A549 (cell line): ENCODE measurements at regions not wholly inside any gene's neighbourhood (a gene's known extent, or its start where the extent isn't known, plus 50 kb on each side); places are given as distances from the start of the nearest gene placed in this dataset.

ENCODE experiments used
- ATAC-seq, 2 experiments: fragments of 200-7000 bp in 1 of 2; fragments of >200 bp in 1 of 2; cut with Nextera tagmentation in 1 of 2; cut with Tn5 transposase in 1 of 2; 3 replicates each; pipeline versions ENCODE4 v1.8.0 to v1.9.1; 2018 to 2020; ENCODE audit warnings: mild to moderate bottlenecking in 1 of 2, moderate library complexity in 1 of 2
- CTCF ChIA-PET: fragments of 300-600 bp; sonication (Branson Sonifier 250); formaldehyde crosslinking; extraction: SDS; loops from one replicate; lab custom pipeline; 2021; ENCODE audit warnings: antibody characterized with exemption, inconsistent platforms; lab: Yijun Ruan, JAX
- POLR2A ChIA-PET: fragments of 350-600 bp; formaldehyde crosslinking; extraction: SDS; loops from one replicate; lab custom pipeline; 2021; ENCODE audit warnings: antibody characterized with exemption, inconsistent platforms; lab: Yijun Ruan, JAX
- DNase-seq, 2 experiments: peaks; one replicate each; pipeline versions ENCODE4 v3.0.0 to v3.0.0-alpha.2; 2011 to 2016; ENCODE audit warnings: low read depth in 1 of 2, low spot score in 1 of 2
- FAIRE-seq: peaks from 2 replicates; lab custom pipeline; 2011; peaks lifted over from hg19 to GRCh38; lab: Jason Lieb, UNC
- H3K27ac ChIP-seq, 2 experiments: fragments of >200 bp; sonication (Bioruptor Twin); formaldehyde crosslinking; 3 replicates each; pipeline ENCODE4 v1.5.1; 2016 to 2017
- H3K4me1 ChIP-seq: fragments of >200 bp; sonication (Bioruptor Twin); formaldehyde crosslinking; 3 replicates; pipeline ENCODE4 v1.6.1; 2016
- H3K4me2 ChIP-seq: fragments of >200 bp; sonication (Bioruptor Twin); formaldehyde crosslinking; 3 replicates; pipeline ENCODE4 v1.6.1; 2016
- H3K4me3 ChIP-seq: fragments of >200 bp; sonication (Bioruptor Twin); formaldehyde crosslinking; 3 replicates; pipeline ENCODE4 v1.5.1; 2016
- H3K9me3 ChIP-seq: fragments of >200 bp; sonication (Bioruptor Twin); formaldehyde crosslinking; 3 replicates; pipeline ENCODE4 v1.6.1; 2016
- BHLHE40 ChIP-seq: IDR thresholded peaks from 2 replicates; pipeline ENCODE4 v1.6.1; 2012; ENCODE audit warnings: low read depth, low read length, inconsistent platforms
- CHD4 ChIP-seq: fragments of 200-600 bp; sonication (generic); IDR thresholded peaks from 2 replicates; pipeline ENCODE4 v1.6.1; 2016; ENCODE audit warnings: antibody characterized with exemption, mild to moderate bottlenecking, borderline replicate concordance
- EHF ChIP-seq: fragments of 250-450 bp; sonication (Bioruptor Pico); IDR thresholded peaks from 2 replicates; pipeline ENCODE4 v1.5.0; 2020; ENCODE audit warnings: mild to moderate bottlenecking
- EP300 ChIP-seq, 2 experiments: fragments of >200 bp; sonication (Bioruptor Twin); formaldehyde crosslinking; IDR thresholded peaks; 2 replicates in 1 of 2; 3 replicates in 1 of 2; pipeline ENCODE4 v1.6.1; 2016 to 2017
- ESRRA ChIP-seq: fragments of 150-350 bp; IDR thresholded peaks from 2 replicates; pipeline ENCODE4 v1.6.1; 2014; ENCODE audit warnings: mild to moderate bottlenecking, low read length, borderline replicate concordance
- FOSB ChIP-seq: fragments of 250-450 bp; sonication (Bioruptor Pico); IDR thresholded peaks from 2 replicates; pipeline ENCODE4 v1.5.0; 2020; ENCODE audit warnings: mild to moderate bottlenecking, moderate library complexity
- FOSL2 ChIP-seq, 2 experiments: fragments of 450-650 bp in 1 of 2; fragments of >200 bp in 1 of 2; sonication (Bioruptor Twin) in 1 of 2; formaldehyde crosslinking; IDR thresholded peaks; 2 replicates each; pipeline versions ENCODE4 v1.5.0 to v1.6.1; 2016 to 2020; ENCODE audit warnings: mild to moderate bottlenecking in 1 of 2, moderate library complexity in 1 of 2
- HES2 ChIP-seq: fragments of >200 bp; sonication (Bioruptor Twin); formaldehyde crosslinking; IDR thresholded peaks from 2 replicates; pipeline ENCODE4 v1.6.1; 2016
- HEYL ChIP-seq: fragments of 250-450 bp; sonication (Bioruptor Pico); IDR thresholded peaks from 2 replicates; pipeline ENCODE4 v1.8.0; 2021; ENCODE audit warnings: mild to moderate bottlenecking, moderate library complexity
- HMGXB4 ChIP-seq: fragments of 250-450 bp; sonication (Bioruptor Pico); IDR thresholded peaks from 2 replicates; pipeline ENCODE4 v1.5.0; 2021; ENCODE audit warnings: mild to moderate bottlenecking, moderate library complexity, borderline replicate concordance
- HOXB5 ChIP-seq: fragments of 250-450 bp; sonication (Bioruptor Pico); IDR thresholded peaks from 2 replicates; pipeline ENCODE4 v1.5.0; 2020; ENCODE audit warnings: mild to moderate bottlenecking, moderate library complexity
- JUNB ChIP-seq: fragments of >200 bp; sonication (Bioruptor Twin); formaldehyde crosslinking; IDR thresholded peaks from 2 replicates; pipeline ENCODE4 v1.6.1; 2016
- KDM5A ChIP-seq: fragments of 200-600 bp; sonication (generic); IDR thresholded peaks from 2 replicates; pipeline ENCODE4 v1.6.1; 2016; ENCODE audit warnings: antibody characterized with exemption, mild to moderate bottlenecking
- MAFK ChIP-seq: fragments of 450-650 bp; IDR thresholded peaks from 2 replicates; pipeline ENCODE4 v1.6.1; 2014; ENCODE audit not compliant: partially characterized antibody
- MAX ChIP-seq: IDR thresholded peaks from 2 replicates; pipeline ENCODE4 v1.6.1; 2012
- NR3C1 ChIP-seq: fragments of >200 bp; sonication (Bioruptor Twin); formaldehyde crosslinking; IDR thresholded peaks from 3 replicates; pipeline ENCODE4 v1.6.1; 2017
- REST ChIP-seq: fragments of 200-600 bp; sonication (generic); IDR thresholded peaks from 2 replicates; pipeline ENCODE4 v1.6.1; 2016; ENCODE audit warnings: antibody characterized with exemption, mild to moderate bottlenecking, moderate library complexity
- RFX5 ChIP-seq: fragments of 450-650 bp; IDR thresholded peaks from 2 replicates; pipeline ENCODE4 v1.7.1; 2014; ENCODE audit warnings: antibody characterized with exemption, mild to moderate bottlenecking, moderate library complexity
- RNF2 ChIP-seq: fragments of 200-600 bp; sonication (generic); IDR thresholded peaks from 2 replicates; pipeline ENCODE4 v1.6.1; 2016; ENCODE audit warnings: low read depth, mild to moderate bottlenecking, antibody characterized with exemption, moderate library complexity, borderline replicate concordance
- ZFP36 ChIP-seq: fragments of 450-650 bp; IDR thresholded peaks from 2 replicates; pipeline ENCODE4 v1.6.1; 2014; ENCODE audit warnings: borderline replicate concordance; ENCODE audit not compliant: partially characterized antibody
- ZSCAN20 ChIP-seq: fragments of 250-450 bp; sonication (Bioruptor Pico); IDR thresholded peaks from 2 replicates; pipeline ENCODE4 v1.8.0; 2022; ENCODE audit warnings: mild to moderate bottlenecking, moderate library complexity
- WGBS: methylation state at CpG from one replicate; pipeline ENCODE4 v1.1.6; 2017; ENCODE audit errors: missing lambda C conversion rate; 5-methylcytosine and 5-hydroxymethylcytosine counted together

- ATAC-seq (no peak), DNase-seq (no peak), FAIRE-seq (no peak)
- POLR2A ChIA-PET: no interaction called here
- Histone ChIP-seq H3K9me3 (no peaks in the 10 kb centered on the region), H3K4me3 (no peak overlapping the region), H3K4me2 (no peak overlapping the region), H3K27ac (no peak overlapping the region), H3K4me1 (no peaks in the 10 kb centered on the region)
- CTCF ChIA-PET: no interaction called here
- no peak for TF ChIP-seq REST
- TF ChIP-seq BHLHE40: no peak
- TF ChIP-seq JUNB: no peak
- TF ChIP-seq NR3C1: no peak
- no peak for TF ChIP-seq ZFP36
- TF ChIP-seq HES2: no peak
- no peak for TF ChIP-seq MAFK
- no peak for TF ChIP-seq KDM5A
- no peak for TF ChIP-seq FOSL2 (IDR thresholded peaks at IDR 0.05)
- no peak for TF ChIP-seq FOSL2 (CRISPR knock-in tag; IDR thresholded peaks at IDR 0.05)
- no peak for TF ChIP-seq ESRRA
- TF ChIP-seq HMGXB4 (CRISPR knock-in tag): no peak
- no peak for TF ChIP-seq RNF2
- TF ChIP-seq EHF (CRISPR knock-in tag): no peak
- 3% methylated on average over 4 of the region's 4 CpGs for WGBS
Measured at GRCh38 chr3:62955126-62955525, 79.9 kb upstream of the CADPS start.

- ChIA-PET CTCF (no interaction called here), POLR2A (no interaction called here)
- no peak overlapping the region for H3K4me3 ChIP-seq
- no peak overlapping the region for H3K27ac ChIP-seq
- TF ChIP-seq MAX: no peak
- TF ChIP-seq CHD4: no peak
- TF ChIP-seq ZFP36: no peak
- no peak for TF ChIP-seq RFX5
- TF ChIP-seq NR3C1: no peak
- TF ChIP-seq HEYL (CRISPR knock-in tag): no peak
- TF ChIP-seq, all 56 proteins: peak for 0
- DNase-seq (no peak), FAIRE-seq (no peak), ATAC-seq (no peak)
- no peak overlapping the region for H3K4me2 ChIP-seq
- H3K4me1 ChIP-seq: no peaks in the 10 kb centered on the region
- no peaks in the 10 kb centered on the region for H3K9me3 ChIP-seq
- 4% methylated on average over 2 of the region's 2 CpGs for WGBS
Measured at GRCh38 chr3:62956411-62956810, 81.2 kb upstream of the CADPS start.

- Histone ChIP-seq H3K9me3 (no peaks in the 10 kb centered on the region), H3K4me2 (no peak overlapping the region), H3K4me3 (no peak overlapping the region), H3K27ac (no peak overlapping the region), H3K4me1 (no peaks in the 10 kb centered on the region)
- DNase-seq: no peak
- no peak for TF ChIP-seq HOXB5 (CRISPR knock-in tag)
- no peak for TF ChIP-seq ZSCAN20
- TF ChIP-seq FOSB: no peak
- no peak for TF ChIP-seq EP300 (IDR thresholded peaks at IDR 0.05)
- ChIA-PET POLR2A (no interaction called here), CTCF (no interaction called here)
- ATAC-seq: no peak
- no peak for FAIRE-seq
- WGBS: 23% methylated on average over 6 of the region's 6 CpGs
Measured at GRCh38 chr3:62961874-62962556, 86.8 kb upstream of the CADPS start.
